ENCODE measurements at regions not wholly inside any gene's neighbourhood (a gene's known extent, or its start where the extent isn't known, plus 50 kb on each side); places are given as distances from the start of the nearest gene placed in this dataset.

DNA sequence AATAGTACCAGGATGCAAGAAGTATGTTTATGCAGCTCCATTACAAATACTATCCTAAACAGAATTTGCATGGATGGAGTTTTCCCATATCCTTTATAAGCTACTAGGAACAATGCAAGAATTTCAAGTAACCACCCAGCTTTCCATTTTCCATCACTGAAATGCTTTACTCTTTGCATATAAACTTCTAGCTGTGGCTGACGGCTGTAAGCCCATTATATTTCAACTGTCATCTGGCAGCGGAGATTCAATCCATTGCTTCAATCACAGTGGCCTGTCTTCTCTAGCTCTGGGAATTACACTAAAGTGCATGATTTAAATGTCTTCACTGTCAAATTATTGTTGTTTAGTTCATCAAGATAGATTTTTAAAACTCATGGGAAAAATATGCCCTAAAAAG lies 64.2 kb upstream of the PAM start:
- ChIA-PET CTCF (interaction anchor here (5.5 kb wide), 1 partner anchor 9 kb away, joined by 27 read pairs; no protein-coding TSS in a partner anchor), POLR2A (no interaction called here)
- TF ChIP-seq, protein P1, sequence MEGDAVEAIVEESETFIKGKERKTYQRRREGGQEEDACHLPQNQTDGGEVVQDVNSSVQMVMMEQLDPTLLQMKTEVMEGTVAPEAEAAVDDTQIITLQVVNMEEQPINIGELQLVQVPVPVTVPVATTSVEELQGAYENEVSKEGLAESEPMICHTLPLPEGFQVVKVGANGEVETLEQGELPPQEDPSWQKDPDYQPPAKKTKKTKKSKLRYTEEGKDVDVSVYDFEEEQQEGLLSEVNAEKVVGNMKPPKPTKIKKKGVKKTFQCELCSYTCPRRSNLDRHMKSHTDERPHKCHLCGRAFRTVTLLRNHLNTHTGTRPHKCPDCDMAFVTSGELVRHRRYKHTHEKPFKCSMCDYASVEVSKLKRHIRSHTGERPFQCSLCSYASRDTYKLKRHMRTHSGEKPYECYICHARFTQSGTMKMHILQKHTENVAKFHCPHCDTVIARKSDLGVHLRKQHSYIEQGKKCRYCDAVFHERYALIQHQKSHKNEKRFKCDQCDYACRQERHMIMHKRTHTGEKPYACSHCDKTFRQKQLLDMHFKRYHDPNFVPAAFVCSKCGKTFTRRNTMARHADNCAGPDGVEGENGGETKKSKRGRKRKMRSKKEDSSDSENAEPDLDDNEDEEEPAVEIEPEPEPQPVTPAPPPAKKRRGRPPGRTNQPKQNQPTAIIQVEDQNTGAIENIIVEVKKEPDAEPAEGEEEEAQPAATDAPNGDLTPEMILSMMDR (IDR thresholded peaks at IDR 0.05) = no peak
- no peaks in the 10 kb centered on the region for H3K36me3 Mint-ChIP-seq (ENCODE audit: low read depth)
- ATAC-seq (no peak), DNase-seq (no peak)
- H3K9me3 Mint-ChIP-seq = no peaks in the 10 kb centered on the region
- H3K27ac Mint-ChIP-seq = no peak overlapping the region
- intact Hi-C loops (cut with micrococcal nuclease) = no loop called here
- H3K27me3 Mint-ChIP-seq = peaks cover 4% of the 10 kb centered on the region
- H3K4me1 Mint-ChIP-seq (ENCODE audit: low read depth) = no peaks in the 10 kb centered on the region
- H3K4me3 Mint-ChIP-seq = no peak overlapping the region

DNA sequence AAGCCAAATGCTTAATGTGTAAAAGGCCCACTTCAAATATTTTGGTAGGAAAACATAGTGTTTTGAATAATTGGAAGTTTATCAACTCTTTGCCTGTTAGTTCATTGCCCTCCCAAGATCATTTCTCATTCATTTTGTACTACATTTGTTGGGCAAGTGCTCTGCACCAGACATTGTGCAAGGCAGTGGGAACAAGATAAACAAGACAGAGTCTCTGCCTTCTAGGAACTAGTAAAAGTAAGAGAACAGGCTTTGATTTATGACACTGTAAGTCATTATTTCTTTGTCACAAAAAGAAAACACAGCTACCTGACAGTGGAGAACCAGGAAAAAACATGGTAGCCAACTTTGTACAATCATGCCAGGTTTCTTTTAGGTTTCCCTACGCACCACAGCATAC lies 63.7 kb upstream of the PAM start:
- Mint-ChIP-seq H3K9me3 (no peaks in the 10 kb centered on the region), H3K4me3 (no peak overlapping the region), H3K27me3 (peaks cover 4% of the 10 kb centered on the region), H3K36me3 (ENCODE audit: low read depth) (no peaks in the 10 kb centered on the region), H3K4me1 (ENCODE audit: low read depth) (no peaks in the 10 kb centered on the region), H3K27ac (no peak overlapping the region)
- ChIA-PET CTCF (interaction anchor here (1.4 to 5.5 kb wide), 2 partner anchors 10 to 34 kb away, joined by 3 to 27 read pairs; no protein-coding TSS in a partner anchor), POLR2A (interaction anchor here (0.9 kb wide), 1 partner anchor 10 kb away, joined by 3 read pairs; no protein-coding TSS in a partner anchor)
- TF ChIP-seq, protein P1 (IDR thresholded peaks at IDR 0.05) = no peak
- intact Hi-C loops (cut with micrococcal nuclease) = no loop called here
- ATAC-seq (no peak), DNase-seq (no peak)

DNA sequence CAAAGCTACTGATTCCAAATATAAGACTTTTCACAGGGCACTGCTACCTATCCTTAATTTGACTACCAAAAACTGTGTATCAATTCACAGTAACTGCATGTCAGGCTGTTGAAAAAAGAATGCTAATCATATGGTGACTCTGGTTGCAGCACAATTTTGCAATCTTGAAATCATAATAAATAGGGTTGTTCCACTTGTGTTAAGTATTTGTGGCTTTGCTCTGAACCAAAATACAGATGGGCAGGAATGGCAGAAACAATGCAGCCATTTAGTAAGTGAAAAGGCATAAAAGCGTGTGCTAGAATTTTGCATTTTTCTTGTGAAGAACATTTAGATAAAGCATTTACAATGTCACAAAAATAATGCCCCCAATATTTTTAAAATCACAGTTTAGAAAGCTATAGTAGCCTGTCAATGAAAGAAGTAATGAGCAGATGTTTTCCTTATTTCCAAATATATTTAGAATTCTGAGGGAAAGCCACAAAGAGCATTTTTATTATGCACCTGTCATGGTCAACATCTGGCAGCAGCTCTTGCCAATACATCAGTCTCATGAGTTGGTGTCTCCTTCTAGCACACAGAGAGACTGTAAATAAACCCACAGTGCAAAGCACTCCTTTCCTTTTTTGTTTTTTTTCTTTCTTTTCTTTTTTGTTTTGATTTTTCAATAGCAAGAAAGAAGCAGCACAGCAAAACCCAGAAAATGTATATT lies 54.8 kb upstream of the PAM start:
- DNase-seq = no peak
- POLR2A ChIA-PET = no interaction called here
- CTCF ChIA-PET = interaction anchor here (1.1 to 1.2 kb wide), 2 partner anchors 19 to 439 kb away, joined by 3 to 6 read pairs; no protein-coding TSS in a partner anchor
- intact Hi-C loops (cut with micrococcal nuclease) = no loop called here
- Mint-ChIP-seq H3K27me3 (peaks cover 5% of the 10 kb centered on the region), H3K27ac (no peak overlapping the region), H3K9me3 (no peaks in the 10 kb centered on the region), H3K36me3 (ENCODE audit: low read depth) (no peaks in the 10 kb centered on the region), H3K4me1 (ENCODE audit: low read depth) (no peaks in the 10 kb centered on the region), H3K4me3 (no peak overlapping the region)
- no peak for ATAC-seq
- TF ChIP-seq, protein P1 (IDR thresholded peaks at IDR 0.05) = no peak

DNA sequence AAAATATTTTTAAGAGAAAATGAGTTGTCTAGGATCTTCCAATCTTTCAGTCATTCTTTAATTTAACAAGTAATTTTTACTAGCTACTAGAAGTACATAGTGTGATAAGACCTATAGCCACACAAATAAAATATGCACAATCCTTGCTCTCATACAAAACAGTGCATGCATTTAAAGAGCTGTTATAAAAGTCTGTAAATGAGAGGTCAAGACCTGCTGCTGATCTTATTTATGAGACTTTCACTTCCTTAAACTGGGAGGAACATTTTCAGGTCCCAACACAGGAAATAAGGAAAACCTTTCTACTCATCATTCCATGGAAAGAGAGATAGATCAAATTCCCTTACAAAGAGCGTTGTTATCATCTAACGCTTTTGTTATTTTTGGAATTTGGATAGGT lies 54.2 kb upstream of the PAM start:
- H3K4me1 Mint-ChIP-seq (ENCODE audit: low read depth) = no peaks in the 10 kb centered on the region
- DNase-seq = no peak
- POLR2A ChIA-PET = no interaction called here
- H3K27me3 Mint-ChIP-seq = peaks cover 5% of the 10 kb centered on the region
- H3K9me3 Mint-ChIP-seq = no peaks in the 10 kb centered on the region
- ATAC-seq = no peak
- TF ChIP-seq, protein P1 (IDR thresholded peaks at IDR 0.05) = no peak
- no peaks in the 10 kb centered on the region for H3K36me3 Mint-ChIP-seq (ENCODE audit: low read depth)
- intact Hi-C loops (cut with micrococcal nuclease) = no loop called here
- CTCF ChIA-PET = interaction anchor here (1.1 to 2.0 kb wide), 2 partner anchors 19 to 20 kb away, joined by 6 to 12 read pairs; no protein-coding TSS in a partner anchor
- H3K4me3 Mint-ChIP-seq = no peak overlapping the region
- H3K27ac Mint-ChIP-seq = no peak overlapping the region

DNA sequence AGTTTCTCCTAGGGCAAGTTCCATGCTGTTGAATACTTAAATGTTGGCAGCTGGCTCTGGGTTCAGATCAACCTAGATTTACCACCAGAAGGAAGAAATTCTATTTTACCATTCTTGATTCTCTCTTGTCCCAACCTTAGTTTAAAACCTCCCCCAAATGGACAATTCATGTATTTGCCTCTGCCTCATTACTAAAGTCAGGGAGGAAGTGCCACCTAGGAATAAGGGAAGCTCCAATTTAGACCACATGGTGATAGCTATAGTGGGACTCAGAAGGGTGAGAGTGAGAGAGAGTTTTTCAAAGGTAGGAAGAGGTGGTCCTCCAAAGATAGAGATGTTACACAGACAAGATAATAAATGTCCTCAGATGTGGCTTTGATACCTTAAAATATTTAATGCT lies 53.4 kb upstream of the PAM start:
- Mint-ChIP-seq H3K4me3 (no peak overlapping the region), H3K4me1 (ENCODE audit: low read depth) (no peaks in the 10 kb centered on the region), H3K9me3 (no peaks in the 10 kb centered on the region), H3K27ac (no peak overlapping the region), H3K27me3 (peaks cover 5% of the 10 kb centered on the region), H3K36me3 (ENCODE audit: low read depth) (no peaks in the 10 kb centered on the region)
- ChIA-PET POLR2A (no interaction called here), CTCF (interaction anchor here (2.0 kb wide), 1 partner anchor 20 kb away, joined by 12 read pairs; no protein-coding TSS in a partner anchor)
- intact Hi-C loops (cut with micrococcal nuclease) = no loop called here
- ATAC-seq (no peak), DNase-seq (no peak)
- TF ChIP-seq, protein P1 (IDR thresholded peaks at IDR 0.05) = no peak

All from activated CD8-positive, alpha-beta T cell treated with anti-CD3 and anti-CD28 coated beads for 36 hours (primary cell).